Activated B cell treated with CpG ODN at 0.5 μM for 24 hours (primary cell): ENCODE measurements at regions not wholly inside any gene's neighbourhood (a gene's known extent, or its start where the extent isn't known, plus 50 kb on each side); places are given as distances from the start of the nearest gene placed in this dataset.

ENCODE experiments used
- ATAC-seq: fragments of 200-7000 bp; cut with Tn5 transposase; one replicate; pipeline ENCODE4 v1.10.0; 2021; ENCODE audit warnings: low read depth, mild to moderate bottlenecking, moderate library complexity
- CTCF ChIA-PET: fragments of 350-600 bp; sonication (Branson Sonifier 250); formaldehyde crosslinking; loops from one replicate; lab custom pipeline; 2021; ENCODE audit warnings: antibody characterized with exemption; lab: Charles Lee
- POLR2A ChIA-PET: fragments of 350-600 bp; sonication (Branson Sonifier 250); formaldehyde crosslinking; loops from one replicate; lab custom pipeline; 2021; ENCODE audit warnings: antibody characterized with exemption; lab: Charles Lee
- DNase-seq: peaks from one replicate; pipeline ENCODE4 v3.0.0; 2022
- H3K27ac Mint-ChIP-seq: one replicate; pipeline ENCODE4 v1.8.0; 2020; ENCODE audit warnings: mixed read lengths
- H3K27me3 Mint-ChIP-seq: one replicate; pipeline ENCODE4 v1.8.0; 2021; ENCODE audit warnings: mixed read lengths
- H3K36me3 Mint-ChIP-seq: one replicate; pipeline ENCODE4 v1.8.0; 2021; ENCODE audit warnings: low read depth, mixed read lengths
- H3K4me1 Mint-ChIP-seq: one replicate; pipeline ENCODE4 v1.8.0; 2021; ENCODE audit warnings: mixed read lengths
- H3K4me3 Mint-ChIP-seq: one replicate; pipeline ENCODE4 v1.8.0; 2020; ENCODE audit warnings: mild to moderate bottlenecking, mixed read lengths
- H3K9me3 Mint-ChIP-seq: one replicate; pipeline ENCODE4 v1.8.0; 2020; ENCODE audit warnings: mixed read lengths
- CTCF ChIP-seq: fragments of 200-600 bp; IDR thresholded peaks from one replicate; pipeline ENCODE4 v1.8.0; 2022; ENCODE audit warnings: antibody characterized with exemption, mild to moderate bottlenecking
- intact Hi-C: fragments of 100-400 bp; cut with micrococcal nuclease; formaldehyde crosslinking; loops from one replicate; pipeline ENCODE4 v1.15.1; 2024

- ChIA-PET POLR2A (no interaction called here), CTCF (no interaction called here)
- no peaks in the 10 kb centered on the region for H3K27me3 Mint-ChIP-seq
- no peak for DNase-seq
- H3K4me1 Mint-ChIP-seq, result no peaks in the 10 kb centered on the region
- peaks cover 2% of the 10 kb centered on the region for H3K9me3 Mint-ChIP-seq
- intact Hi-C loops, result no loop called here
- no peak overlapping the region for H3K4me3 Mint-ChIP-seq
- no peak for ATAC-seq
- H3K36me3 Mint-ChIP-seq, result no peaks in the 10 kb centered on the region
- no peak overlapping the region for H3K27ac Mint-ChIP-seq
- no peak for TF ChIP-seq CTCF
Observed at GRCh38 chr5:93164690-93165089, 416.3 kb downstream of the NR2F1-AS1 start.

GRCh38 chr5:93163010-93163663, 417.9 kb downstream of the NR2F1-AS1 start:
- no peak for TF ChIP-seq CTCF
- Mint-ChIP-seq H3K4me3 (no peak overlapping the region), H3K9me3 (peaks cover 1% of the 10 kb centered on the region), H3K27me3 (no peaks in the 10 kb centered on the region), H3K27ac (no peak overlapping the region), H3K36me3 (no peaks in the 10 kb centered on the region), H3K4me1 (no peaks in the 10 kb centered on the region)
- CTCF ChIA-PET, result no interaction called here
- ATAC-seq (no peak), DNase-seq (no peak)
- intact Hi-C loops, result no loop called here
- POLR2A ChIA-PET, result no interaction called here

- Mint-ChIP-seq H3K4me1 (no peaks in the 10 kb centered on the region), H3K9me3 (no peaks in the 10 kb centered on the region), H3K36me3 (no peaks in the 10 kb centered on the region), H3K27me3 (no peaks in the 10 kb centered on the region), H3K27ac (no peak overlapping the region), H3K4me3 (no peak overlapping the region)
- ATAC-seq (no peak), DNase-seq (no peak)
- no peak for TF ChIP-seq CTCF
- intact Hi-C loops, result no loop called here
- POLR2A ChIA-PET, result no interaction called here
- CTCF ChIA-PET, result no interaction called here
Observed at GRCh38 chr5:93161661-93162654, 419.1 kb downstream of the NR2F1-AS1 start.

- POLR2A ChIA-PET, result no interaction called here
- H3K27ac Mint-ChIP-seq, result no peak overlapping the region
- intact Hi-C loops, result no loop called here
- no peaks in the 10 kb centered on the region for H3K4me1 Mint-ChIP-seq
- H3K4me3 Mint-ChIP-seq, result no peak overlapping the region
- no peak for DNase-seq
- no peaks in the 10 kb centered on the region for H3K9me3 Mint-ChIP-seq
- no peak for ATAC-seq
- H3K36me3 Mint-ChIP-seq, result no peaks in the 10 kb centered on the region
- CTCF ChIA-PET, result no interaction called here
- no peaks in the 10 kb centered on the region for H3K27me3 Mint-ChIP-seq
- no peak for TF ChIP-seq CTCF
Observed at GRCh38 chr5:93158841-93159240, 422.2 kb downstream of the NR2F1-AS1 start.

- ATAC-seq (no peak), DNase-seq (no peak)
- no peak overlapping the region for H3K4me3 Mint-ChIP-seq
- H3K4me1 Mint-ChIP-seq, result no peaks in the 10 kb centered on the region
- no peak for TF ChIP-seq CTCF
- CTCF ChIA-PET, result no interaction called here
- H3K36me3 Mint-ChIP-seq, result no peaks in the 10 kb centered on the region
- intact Hi-C loops, result no loop called here
- POLR2A ChIA-PET, result no interaction called here
- no peaks in the 10 kb centered on the region for H3K27me3 Mint-ChIP-seq
- no peak overlapping the region for H3K27ac Mint-ChIP-seq
- H3K9me3 Mint-ChIP-seq, result no peaks in the 10 kb centered on the region
Observed at GRCh38 chr5:93156566-93156965, 424.5 kb downstream of the NR2F1-AS1 start.
